GM12891 (cell line): ENCODE measurements at regions not wholly inside any gene's neighbourhood (a gene's known extent, or its start where the extent isn't known, plus 50 kb on each side); places are given as distances from the start of the nearest gene placed in this dataset.

Source experiments
- POLR2A ChIP-seq: IDR thresholded peaks from 2 replicates; pipeline ENCODE4 v1.6.1; 2011; ENCODE audit warnings: low read depth, low read length, control low read depth
- TAF1 ChIP-seq: IDR thresholded peaks from 2 replicates; pipeline ENCODE4 v1.6.1; 2011; ENCODE audit warnings: low read depth, low read length, control low read depth

GRCh38 chr5:143557061-143557818 is 153.8 kb upstream of the NR3C1 start:
- no peak for TF ChIP-seq TAF1
- TF ChIP-seq POLR2A = no peak
